ENCODE measurements at regions not wholly inside any gene's neighbourhood (a gene's known extent, or its start where the extent isn't known, plus 50 kb on each side); places are given as distances from the start of the nearest gene placed in this dataset.

DNA sequence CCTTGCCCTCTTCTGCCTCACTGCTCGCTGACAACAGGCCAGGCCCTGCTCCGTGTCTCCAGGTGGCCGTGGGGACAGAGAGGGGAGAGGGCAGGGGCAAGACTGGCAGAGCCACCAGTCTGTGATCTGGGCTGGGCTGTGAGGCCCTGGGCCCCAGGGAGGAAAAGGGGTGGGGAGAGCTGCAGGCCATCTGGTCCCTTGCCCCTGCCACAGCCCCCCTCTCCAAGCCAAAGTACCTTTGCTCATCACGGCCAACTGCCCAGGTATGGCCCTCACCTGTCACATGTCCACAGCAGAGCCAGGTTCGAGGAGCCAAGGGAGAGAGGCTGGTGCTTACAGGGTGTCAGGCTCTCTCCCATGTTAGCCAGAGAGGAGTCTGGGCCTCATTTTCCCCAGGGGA lies 91.4 kb upstream of the LHX1 start:
- no peak for TF ChIP-seq CTCF (IDR thresholded peaks at IDR 0.05)
- no peak for TF ChIP-seq POLR2A (IDR thresholded peaks at IDR 0.05)

Measured in right lobe of liver (tissue), 4 donors.